NCI-H2029 treated with DMSO at 0.1 percent for 48 hours (cell line): ENCODE measurements at regions not wholly inside any gene's neighbourhood (a gene's known extent, or its start where the extent isn't known, plus 50 kb on each side); places are given as distances from the start of the nearest gene placed in this dataset.
"Not testable (repeated sequence)": the region's sequence is repeated elsewhere in the genome, so short reads cannot be mapped to it uniquely, and the experiment has no call there.

Source experiments
- DNase-seq: peaks from one replicate; lab custom pipeline; 2025; lab: John Stamatoyannopoulos, UW

- DNase-seq, result no peak
Measured at GRCh38 chr4:181877329-181877848, 365.8 kb upstream of the TENM3 start.

- no peak for DNase-seq
Measured at GRCh38 chr4:181890031-181890430, 353.2 kb upstream of the TENM3 start.

GRCh38 chr4:181890911-181891310, 352.3 kb upstream of the TENM3 start:
- no peak for DNase-seq

GRCh38 chr4:181896614-181897013, 346.6 kb upstream of the TENM3 start:
- DNase-seq, result no peak

- no peak for DNase-seq
Measured at GRCh38 chr4:181897935-181898334, 345.3 kb upstream of the TENM3 start.

- not testable (repeated sequence) for DNase-seq
Measured at GRCh38 chr4:181902404-181902803, 340.8 kb upstream of the TENM3 start.

DNA sequence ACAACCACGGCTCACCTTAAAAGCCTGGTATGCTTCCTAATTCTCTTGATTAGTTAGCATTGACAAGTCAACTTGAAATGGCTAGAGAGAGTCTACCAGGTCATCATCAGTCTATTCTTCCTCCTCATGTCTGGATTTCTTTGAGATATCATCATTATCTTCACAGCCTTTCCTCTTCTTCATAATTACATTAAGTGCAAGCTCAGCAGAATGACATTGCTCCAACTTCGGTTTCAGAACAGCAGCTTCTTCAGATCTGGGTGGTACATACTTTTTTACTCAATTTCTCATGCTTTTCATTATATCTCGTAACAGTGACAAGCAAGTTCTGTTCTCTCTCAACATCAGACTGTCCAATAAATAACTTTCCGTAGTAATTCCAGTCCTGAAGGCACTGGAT, 337.5 kb upstream of the TENM3 start:
- no peak for DNase-seq

DNA sequence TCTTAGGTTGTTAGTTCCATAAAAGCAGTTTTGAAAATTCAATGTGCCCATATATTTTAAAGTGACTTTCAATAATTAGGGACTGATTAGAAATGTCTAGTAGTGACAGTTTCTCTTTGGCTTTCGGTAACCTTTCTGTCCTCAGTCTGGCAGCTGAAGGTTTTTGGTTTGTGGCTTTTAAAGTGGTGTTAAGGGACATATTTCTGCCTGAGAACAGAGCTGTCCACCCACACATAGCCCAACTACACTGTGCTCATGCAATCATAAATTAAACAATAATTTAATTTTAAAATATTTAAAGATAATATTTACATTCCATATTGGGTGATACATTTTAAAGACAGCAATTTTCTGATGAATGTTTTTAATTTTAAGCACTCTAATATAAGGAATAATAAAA, 335.0 kb upstream of the TENM3 start:
- DNase-seq, result no peak

DNA sequence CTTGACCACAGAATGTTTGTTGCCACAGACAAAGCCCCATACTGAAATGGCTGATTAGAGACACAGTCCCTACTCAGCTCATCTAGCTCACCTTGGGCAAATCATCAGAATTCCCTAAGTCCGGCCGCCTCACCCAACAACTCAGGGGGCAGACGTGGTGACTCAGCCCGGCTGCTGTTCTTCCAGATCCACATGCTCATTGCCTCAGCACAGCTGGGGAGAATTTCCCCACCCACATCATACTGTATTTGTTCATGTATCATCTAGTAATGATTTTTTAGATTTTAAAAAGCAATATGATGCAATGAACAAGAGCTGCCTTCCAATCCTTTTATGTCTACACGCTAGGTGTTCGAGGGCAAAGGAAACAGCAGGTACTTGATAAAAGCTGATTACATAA, 333.8 kb upstream of the TENM3 start:
- DNase-seq, result no peak

- no peak for DNase-seq
Measured at GRCh38 chr4:181911420-181911819, 331.8 kb upstream of the TENM3 start.

DNA sequence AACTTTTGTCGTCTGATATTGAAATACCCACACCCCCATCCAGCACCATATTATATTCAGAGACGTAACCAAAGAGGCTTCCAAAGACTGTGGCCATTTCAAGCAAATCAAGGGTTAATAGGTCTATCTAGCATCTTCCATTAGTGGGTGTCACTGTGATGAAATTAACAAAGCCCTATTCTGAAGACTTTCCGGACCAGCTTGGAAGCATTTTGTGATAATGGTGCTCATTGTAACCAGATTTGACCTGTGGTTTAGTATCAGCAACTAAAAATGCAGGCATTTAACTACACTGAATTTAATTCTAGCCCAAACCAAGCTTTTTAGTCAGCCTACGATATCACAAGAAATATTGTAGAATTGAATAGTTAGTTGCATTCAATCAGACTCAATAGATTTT, 309.7 kb upstream of the TENM3 start:
- DNase-seq, result no peak

DNA sequence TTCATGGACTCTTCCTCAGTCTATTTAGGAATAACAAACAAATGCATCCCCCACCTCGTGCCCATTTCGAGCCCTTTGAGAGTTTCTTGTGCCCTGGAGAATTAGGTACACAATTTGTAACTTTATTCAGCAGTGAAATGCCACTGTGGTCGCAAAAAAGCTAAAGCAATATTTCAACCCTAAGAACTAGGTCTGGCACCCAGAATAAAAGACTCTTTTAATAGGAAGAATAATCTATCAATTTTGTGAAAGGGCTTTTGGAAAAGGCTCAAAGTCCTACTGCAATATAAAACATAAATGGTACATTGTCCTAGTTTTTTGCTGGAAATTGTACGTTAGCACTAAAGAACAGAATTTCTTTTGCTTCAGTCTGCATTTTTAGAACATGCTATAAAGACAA, 304.6 kb upstream of the TENM3 start:
- no peak for DNase-seq

- DNase-seq, result no peak
Measured at GRCh38 chr4:181939199-181939945, 303.8 kb upstream of the TENM3 start.

GRCh38 chr4:181944527-181944926, 298.7 kb upstream of the TENM3 start:
- peak; percentile 4 for DNase-seq

GRCh38 chr4:181946902-181947301, 296.3 kb upstream of the TENM3 start:
- no peak for DNase-seq

DNA sequence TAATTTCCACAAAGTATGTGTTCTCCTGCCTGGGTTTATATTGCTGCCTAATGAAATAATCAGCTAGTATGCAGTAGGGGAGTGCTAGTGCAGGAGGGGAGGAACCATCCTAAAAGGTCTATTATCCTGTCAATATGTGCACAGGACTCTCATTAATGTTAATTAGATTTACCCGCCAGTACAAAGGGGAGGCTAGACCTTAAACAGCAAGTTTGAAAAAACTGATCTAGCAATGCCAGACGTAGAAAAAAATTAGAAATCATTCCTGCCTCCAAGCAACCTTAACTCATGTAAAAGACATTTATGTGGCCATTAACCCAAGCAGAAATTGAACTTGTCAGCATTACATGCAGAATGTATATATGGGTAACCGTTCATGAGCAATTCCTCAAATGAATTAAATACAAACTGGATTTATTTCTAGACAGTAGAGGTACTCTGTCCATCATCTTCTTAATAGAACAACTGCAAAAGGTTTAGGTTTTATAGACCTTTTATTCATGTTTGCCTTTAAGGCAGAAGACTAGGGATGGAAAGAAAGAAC, 294.3 kb upstream of the TENM3 start:
- no peak for DNase-seq

DNA sequence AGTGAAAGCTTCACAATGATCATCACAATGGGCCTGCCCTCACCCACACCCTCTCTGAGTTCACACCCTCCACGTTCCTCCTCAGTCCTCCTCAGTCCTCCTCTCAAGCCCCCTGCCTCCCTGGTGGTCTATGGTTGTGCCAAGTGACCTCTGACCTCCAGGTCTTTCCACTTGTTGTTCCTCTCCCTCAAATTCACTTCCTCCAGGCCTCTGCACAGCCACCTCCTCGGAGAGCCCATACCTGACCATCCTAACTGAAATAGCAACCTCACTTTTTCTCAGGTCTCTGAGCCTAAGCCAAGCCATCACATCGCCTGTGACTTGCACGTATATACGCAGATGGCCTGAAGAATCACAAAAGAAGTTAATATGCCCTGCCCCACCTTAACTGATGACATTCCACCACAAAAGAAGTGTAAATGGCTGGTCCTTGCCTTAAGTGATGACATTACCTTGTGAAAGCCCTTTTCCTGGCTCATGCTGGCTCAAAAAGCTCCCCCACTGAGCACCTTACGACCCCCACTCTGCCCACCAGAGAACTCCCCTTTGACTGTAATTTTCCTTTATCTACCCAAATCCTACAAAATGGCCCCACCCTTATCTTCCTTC, 293.4 kb upstream of the TENM3 start:
- no peak for DNase-seq

- no peak for DNase-seq
Measured at GRCh38 chr4:181950372-181951127, 292.7 kb upstream of the TENM3 start.

DNA sequence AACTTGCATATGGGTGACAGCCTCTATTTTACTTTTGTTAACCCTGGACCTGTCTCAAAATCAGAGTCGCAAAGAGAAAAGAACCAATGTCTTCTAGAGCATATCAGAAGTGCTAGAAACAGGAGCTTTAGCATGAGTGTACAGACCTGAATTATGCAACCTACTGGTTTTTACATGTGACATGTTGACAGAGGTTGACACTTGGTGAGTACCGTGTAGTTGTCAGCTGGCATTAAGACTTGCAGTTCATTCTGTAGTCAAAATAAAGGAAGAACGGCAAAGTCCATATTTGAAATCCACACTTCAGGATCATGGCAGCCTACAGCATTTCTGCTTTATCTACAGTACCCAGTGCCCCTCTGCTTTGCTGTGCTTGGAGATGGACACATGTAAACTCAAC, 291.9 kb upstream of the TENM3 start:
- no peak for DNase-seq

DNA sequence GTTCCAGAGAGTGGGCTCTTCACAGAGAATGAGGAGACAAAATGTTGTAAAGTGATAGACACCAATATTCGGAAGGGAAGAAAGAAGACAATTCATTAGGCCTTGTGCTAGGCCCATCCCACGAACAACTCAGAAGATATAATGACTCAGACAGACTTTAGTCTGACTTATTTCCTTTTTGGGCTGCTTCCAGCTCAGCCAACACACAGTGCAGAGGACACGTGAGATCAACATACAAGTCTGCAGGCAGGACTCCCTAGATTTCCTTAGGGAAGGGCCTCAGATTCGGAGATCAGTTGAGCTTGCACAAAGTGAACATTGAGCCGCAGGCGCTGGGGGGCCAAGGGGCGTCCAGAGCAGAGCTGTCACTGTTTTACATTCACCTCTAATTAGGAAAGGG, 290.7 kb upstream of the TENM3 start:
- DNase-seq, result no peak

DNA sequence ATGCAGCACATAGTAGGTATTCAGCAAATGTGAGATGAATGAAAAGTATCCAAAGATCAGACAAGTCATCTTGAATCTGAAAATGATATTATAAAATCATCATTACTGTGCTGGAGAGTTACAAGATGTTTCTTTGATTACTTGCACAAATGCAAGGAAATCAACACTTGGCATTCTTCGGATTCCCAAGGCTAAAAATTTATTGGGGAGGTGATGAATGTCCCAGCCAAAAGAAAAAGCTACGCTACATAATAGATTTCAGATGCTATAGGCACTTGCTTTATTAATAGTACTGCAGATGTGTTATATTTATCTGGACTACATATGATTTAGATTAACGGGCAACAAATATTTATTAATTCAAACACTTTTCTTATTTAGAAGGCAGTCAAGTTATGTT, 286.7 kb upstream of the TENM3 start:
- no peak for DNase-seq

- DNase-seq, result no peak
Measured at GRCh38 chr4:181957088-181957487, 286.1 kb upstream of the TENM3 start.

DNA sequence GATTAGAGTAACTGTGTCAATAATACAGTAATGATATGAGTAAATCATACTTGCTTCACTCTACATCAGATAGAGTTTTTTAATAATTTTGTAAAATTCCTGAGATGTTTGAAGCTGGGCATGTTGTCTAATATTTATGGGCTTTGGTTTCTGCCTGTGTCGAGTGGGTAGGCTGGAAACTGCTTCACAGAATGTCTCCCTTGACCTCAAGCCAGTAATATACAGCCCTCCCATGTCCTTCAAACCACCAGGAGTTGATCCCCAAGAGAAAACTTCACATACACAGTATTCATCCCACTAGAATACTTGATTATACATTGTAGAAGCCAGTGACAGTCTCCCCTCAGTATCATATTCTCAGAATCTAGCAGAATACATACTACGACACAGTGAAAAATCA, 284.8 kb upstream of the TENM3 start:
- DNase-seq, result no peak
